Adrenal gland (tissue), 5 donors: ENCODE measurements at regions not wholly inside any gene's neighbourhood (a gene's known extent, or its start where the extent isn't known, plus 50 kb on each side); places are given as distances from the start of the nearest gene placed in this dataset.

Experiments used
- POLR2A ChIP-seq, 2 donors: fragments of 450-650 bp; IDR thresholded peaks; one replicate each; pipeline ENCODE4 v1.6.1; 2017; ENCODE audit warnings: antibody characterized with exemption in 2 of 2, mild to moderate bottlenecking in 2 of 2, moderate library complexity in 1 of 2
- TF ChIP-seq, protein P1 (sequence below), 6 experiments: fragments of 450-650 bp in 4 of 6; fragments of 200-600 bp in 2 of 6; sonication (generic) in 1 of 6; IDR thresholded peaks; 1 replicate in 5 of 6; 2 replicates in 1 of 6; pipeline versions ENCODE4 v1.5.1 to v1.8.0; 2016 to 2021; ENCODE audit warnings: antibody characterized with exemption in 6 of 6, mild to moderate bottlenecking in 2 of 6, moderate library complexity in 1 of 6
- donor health status: DM: no; HTN: no; CAD: no.

DNA sequence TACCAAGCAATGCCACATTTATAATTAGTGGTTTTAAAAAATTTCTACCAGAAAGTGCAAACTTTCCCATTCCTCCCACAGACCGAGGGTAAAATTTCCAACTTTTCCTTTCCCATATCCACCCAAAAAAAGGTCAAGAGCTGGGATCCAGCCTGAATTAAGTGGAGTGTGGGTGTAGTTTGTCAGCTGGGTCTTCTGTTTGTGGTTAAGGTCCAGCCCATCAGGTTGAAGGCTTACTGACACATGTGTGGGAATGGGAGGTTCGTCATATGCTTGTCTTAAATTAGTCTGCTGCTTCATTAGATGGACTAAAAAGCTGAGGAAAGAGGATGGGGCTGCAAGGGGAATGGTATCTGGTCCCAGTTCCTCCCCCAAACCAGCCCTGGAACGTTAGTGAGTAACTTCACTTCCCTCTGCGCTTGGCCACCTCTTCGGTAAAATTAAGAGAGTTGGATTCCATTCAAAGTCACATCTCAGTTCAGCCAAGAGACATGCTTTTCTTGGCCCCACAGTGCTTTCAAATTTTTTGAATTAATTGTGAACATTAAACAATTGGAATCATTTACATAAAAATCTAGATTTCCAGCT, 59.0 kb upstream of the PLCL2 start:
- no peak for TF ChIP-seq POLR2A (IDR thresholded peaks at IDR 0.05)
- TF ChIP-seq, protein P1, sequence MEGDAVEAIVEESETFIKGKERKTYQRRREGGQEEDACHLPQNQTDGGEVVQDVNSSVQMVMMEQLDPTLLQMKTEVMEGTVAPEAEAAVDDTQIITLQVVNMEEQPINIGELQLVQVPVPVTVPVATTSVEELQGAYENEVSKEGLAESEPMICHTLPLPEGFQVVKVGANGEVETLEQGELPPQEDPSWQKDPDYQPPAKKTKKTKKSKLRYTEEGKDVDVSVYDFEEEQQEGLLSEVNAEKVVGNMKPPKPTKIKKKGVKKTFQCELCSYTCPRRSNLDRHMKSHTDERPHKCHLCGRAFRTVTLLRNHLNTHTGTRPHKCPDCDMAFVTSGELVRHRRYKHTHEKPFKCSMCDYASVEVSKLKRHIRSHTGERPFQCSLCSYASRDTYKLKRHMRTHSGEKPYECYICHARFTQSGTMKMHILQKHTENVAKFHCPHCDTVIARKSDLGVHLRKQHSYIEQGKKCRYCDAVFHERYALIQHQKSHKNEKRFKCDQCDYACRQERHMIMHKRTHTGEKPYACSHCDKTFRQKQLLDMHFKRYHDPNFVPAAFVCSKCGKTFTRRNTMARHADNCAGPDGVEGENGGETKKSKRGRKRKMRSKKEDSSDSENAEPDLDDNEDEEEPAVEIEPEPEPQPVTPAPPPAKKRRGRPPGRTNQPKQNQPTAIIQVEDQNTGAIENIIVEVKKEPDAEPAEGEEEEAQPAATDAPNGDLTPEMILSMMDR (IDR thresholded peaks at IDR 0.05), result no peak
